ENCODE measurements at regions not wholly inside any gene's neighbourhood (a gene's known extent, or its start where the extent isn't known, plus 50 kb on each side); places are given as distances from the start of the nearest gene placed in this dataset.
A peak's percentile ranks its signal among the peaks of the same experiment; 100 is the strongest.
"Not testable (repeated sequence)": the region's sequence is repeated elsewhere in the genome, so short reads cannot be mapped to it uniquely, and the experiment has no call there.

GRCh38 chr6:153511896-153512496 is 380.9 kb upstream of the RGS17 start:
- no peaks in the 10 kb centered on the region for H3K4me1 ChIP-seq (ENCODE audit: control insufficient read depth, insufficient read depth, low read length)
- no peaks in the 10 kb centered on the region for H3K27me3 ChIP-seq (ENCODE audit: control insufficient read depth, insufficient read depth, low read length)
- no peak overlapping the region for H3K27ac ChIP-seq (ENCODE audit: low read depth, low read length)
- H3K36me3 ChIP-seq (ENCODE audit: control insufficient read depth, insufficient read depth, low read length) = no peaks in the 10 kb centered on the region
- H3K9ac ChIP-seq (ENCODE audit: low read depth, low read length) = no peak overlapping the region
- no peak overlapping the region for H3K4me3 ChIP-seq (ENCODE audit: low read depth, low read length)
- H3K9me3 ChIP-seq (ENCODE audit: control insufficient read depth, insufficient read depth, low read length) = no peaks in the 10 kb centered on the region

- Histone ChIP-seq H3K9ac (ENCODE audit: low read depth, low read length) (no peak overlapping the region), H3K4me3 (ENCODE audit: low read depth, low read length) (no peak overlapping the region), H3K27me3 (ENCODE audit: control insufficient read depth, insufficient read depth, low read length) (no peaks in the 10 kb centered on the region), H3K9me3 (ENCODE audit: control insufficient read depth, insufficient read depth, low read length) (no peaks in the 10 kb centered on the region), H3K36me3 (ENCODE audit: control insufficient read depth, insufficient read depth, low read length) (no peaks in the 10 kb centered on the region), H3K27ac (ENCODE audit: low read depth, low read length) (no peak overlapping the region), H3K4me1 (ENCODE audit: control insufficient read depth, insufficient read depth, low read length) (no peaks in the 10 kb centered on the region)
Observed at GRCh38 chr6:153503810-153504209, 372.7 kb upstream of the RGS17 start.

- no peak overlapping the region for H3K4me3 ChIP-seq (ENCODE audit: low read depth, low read length)
- H3K9me3 ChIP-seq (ENCODE audit: control insufficient read depth, insufficient read depth, low read length) = no peaks in the 10 kb centered on the region
- no peaks in the 10 kb centered on the region for H3K36me3 ChIP-seq (ENCODE audit: control insufficient read depth, insufficient read depth, low read length)
- no peak overlapping the region for H3K27ac ChIP-seq (ENCODE audit: low read depth, low read length)
- no peaks in the 10 kb centered on the region for H3K27me3 ChIP-seq (ENCODE audit: control insufficient read depth, insufficient read depth, low read length)
- H3K4me1 ChIP-seq (ENCODE audit: control insufficient read depth, insufficient read depth, low read length) = no peaks in the 10 kb centered on the region
- H3K9ac ChIP-seq (ENCODE audit: low read depth, low read length) = no peak overlapping the region
Observed at GRCh38 chr6:153493501-153493900, 362.4 kb upstream of the RGS17 start.

GRCh38 chr6:153489479-153489878 is 358.4 kb upstream of the RGS17 start:
- Histone ChIP-seq H3K27ac (ENCODE audit: low read depth, low read length) (no peak overlapping the region), H3K27me3 (ENCODE audit: control insufficient read depth, insufficient read depth, low read length) (no peaks in the 10 kb centered on the region), H3K4me3 (ENCODE audit: low read depth, low read length) (no peak overlapping the region), H3K9me3 (ENCODE audit: control insufficient read depth, insufficient read depth, low read length) (no peaks in the 10 kb centered on the region), H3K4me1 (ENCODE audit: control insufficient read depth, insufficient read depth, low read length) (no peaks in the 10 kb centered on the region), H3K36me3 (ENCODE audit: control insufficient read depth, insufficient read depth, low read length) (no peaks in the 10 kb centered on the region), H3K9ac (ENCODE audit: low read depth, low read length) (no peak overlapping the region)

- Histone ChIP-seq H3K36me3 (ENCODE audit: control insufficient read depth, insufficient read depth, low read length) (no peaks in the 10 kb centered on the region), H3K9me3 (ENCODE audit: control insufficient read depth, insufficient read depth, low read length) (no peaks in the 10 kb centered on the region), H3K27me3 (ENCODE audit: control insufficient read depth, insufficient read depth, low read length) (no peaks in the 10 kb centered on the region), H3K27ac (ENCODE audit: low read depth, low read length) (no peak overlapping the region), H3K4me3 (ENCODE audit: low read depth, low read length) (no peak overlapping the region), H3K4me1 (ENCODE audit: control insufficient read depth, insufficient read depth, low read length) (no peaks in the 10 kb centered on the region), H3K9ac (ENCODE audit: low read depth, low read length) (no peak overlapping the region)
Observed at GRCh38 chr6:153488267-153488666, 357.2 kb upstream of the RGS17 start.

GRCh38 chr6:153485072-153485471 is 354.0 kb upstream of the RGS17 start:
- H3K9me3 ChIP-seq (ENCODE audit: control insufficient read depth, insufficient read depth, low read length) = no peaks in the 10 kb centered on the region
- no peaks in the 10 kb centered on the region for H3K4me1 ChIP-seq (ENCODE audit: control insufficient read depth, insufficient read depth, low read length)
- H3K27ac ChIP-seq (ENCODE audit: low read depth, low read length) = no peak overlapping the region
- no peak overlapping the region for H3K9ac ChIP-seq (ENCODE audit: low read depth, low read length)
- H3K27me3 ChIP-seq (ENCODE audit: control insufficient read depth, insufficient read depth, low read length) = no peaks in the 10 kb centered on the region
- no peaks in the 10 kb centered on the region for H3K36me3 ChIP-seq (ENCODE audit: control insufficient read depth, insufficient read depth, low read length)
- no peak overlapping the region for H3K4me3 ChIP-seq (ENCODE audit: low read depth, low read length)

- no peaks in the 10 kb centered on the region for H3K36me3 ChIP-seq (ENCODE audit: control insufficient read depth, insufficient read depth, low read length)
- H3K4me3 ChIP-seq (ENCODE audit: low read depth, low read length) = no peak overlapping the region
- H3K27ac ChIP-seq (ENCODE audit: low read depth, low read length) = peak overlapping the region; percentile 20
- H3K27me3 ChIP-seq (ENCODE audit: control insufficient read depth, insufficient read depth, low read length) = no peaks in the 10 kb centered on the region
- H3K4me1 ChIP-seq (ENCODE audit: control insufficient read depth, insufficient read depth, low read length) = no peaks in the 10 kb centered on the region
- H3K9me3 ChIP-seq (ENCODE audit: control insufficient read depth, insufficient read depth, low read length) = no peaks in the 10 kb centered on the region
- no peak overlapping the region for H3K9ac ChIP-seq (ENCODE audit: low read depth, low read length)
Observed at GRCh38 chr6:153484056-153484455, 353.0 kb upstream of the RGS17 start.

GRCh38 chr6:153476243-153476642 is 345.2 kb upstream of the RGS17 start:
- H3K27me3 ChIP-seq (ENCODE audit: control insufficient read depth, insufficient read depth, low read length) = no peaks in the 10 kb centered on the region
- H3K4me1 ChIP-seq (ENCODE audit: control insufficient read depth, insufficient read depth, low read length) = no peaks in the 10 kb centered on the region
- H3K9ac ChIP-seq (ENCODE audit: low read depth, low read length) = no peak overlapping the region
- no peak overlapping the region for H3K4me3 ChIP-seq (ENCODE audit: low read depth, low read length)
- H3K9me3 ChIP-seq (ENCODE audit: control insufficient read depth, insufficient read depth, low read length) = no peaks in the 10 kb centered on the region
- H3K36me3 ChIP-seq (ENCODE audit: control insufficient read depth, insufficient read depth, low read length) = no peaks in the 10 kb centered on the region
- no peak overlapping the region for H3K27ac ChIP-seq (ENCODE audit: low read depth, low read length)

GRCh38 chr6:153465050-153465449 is 334.0 kb upstream of the RGS17 start:
- Histone ChIP-seq H3K9ac (ENCODE audit: low read depth, low read length) (no peak overlapping the region), H3K36me3 (ENCODE audit: control insufficient read depth, insufficient read depth, low read length) (no peaks in the 10 kb centered on the region), H3K4me1 (ENCODE audit: control insufficient read depth, insufficient read depth, low read length) (no peaks in the 10 kb centered on the region), H3K27me3 (ENCODE audit: control insufficient read depth, insufficient read depth, low read length) (no peaks in the 10 kb centered on the region), H3K4me3 (ENCODE audit: low read depth, low read length) (no peak overlapping the region), H3K27ac (ENCODE audit: low read depth, low read length) (no peak overlapping the region), H3K9me3 (ENCODE audit: control insufficient read depth, insufficient read depth, low read length) (0 out of 2 replicates have a peak, but pooled peaks cover 4% of the 10 kb centered on the region)

- H3K4me1 ChIP-seq (ENCODE audit: control insufficient read depth, insufficient read depth, low read length) = peaks cover 6% of the 10 kb centered on the region; the same call in 1 of the 2 replicates
- peaks cover 17% of the 10 kb centered on the region for H3K9me3 ChIP-seq (ENCODE audit: control insufficient read depth, insufficient read depth, low read length)
- no peak overlapping the region for H3K27ac ChIP-seq (ENCODE audit: low read depth, low read length)
- H3K9ac ChIP-seq (ENCODE audit: low read depth, low read length) = no peak overlapping the region
- no peak overlapping the region for H3K4me3 ChIP-seq (ENCODE audit: low read depth, low read length)
- no peaks in the 10 kb centered on the region for H3K36me3 ChIP-seq (ENCODE audit: control insufficient read depth, insufficient read depth, low read length)
- no peaks in the 10 kb centered on the region for H3K27me3 ChIP-seq (ENCODE audit: control insufficient read depth, insufficient read depth, low read length)
Observed at GRCh38 chr6:153449279-153449678, 318.2 kb upstream of the RGS17 start.

- H3K27me3 ChIP-seq (ENCODE audit: control insufficient read depth, insufficient read depth, low read length); H3K36me3 ChIP-seq (ENCODE audit: control insufficient read depth, insufficient read depth, low read length): not testable (repeated sequence)
- Histone ChIP-seq H3K9ac (ENCODE audit: low read depth, low read length) (peak overlapping the region; percentile 21; the same call in 1 of the 2 replicates), H3K4me3 (ENCODE audit: low read depth, low read length) (peak overlapping the region; percentile 29; the same call in 1 of the 2 replicates), H3K4me1 (ENCODE audit: control insufficient read depth, insufficient read depth, low read length) (peaks cover 39% of the 10 kb centered on the region), H3K9me3 (ENCODE audit: control insufficient read depth, insufficient read depth, low read length) (peaks cover 18% of the 10 kb centered on the region), H3K27ac (ENCODE audit: low read depth, low read length) (peak overlapping the region; percentile 92)
Observed at GRCh38 chr6:153442749-153443148, 311.7 kb upstream of the RGS17 start.
